ENCODE measurements at regions not wholly inside any gene's neighbourhood (a gene's known extent, or its start where the extent isn't known, plus 50 kb on each side); places are given as distances from the start of the nearest gene placed in this dataset.

DNA sequence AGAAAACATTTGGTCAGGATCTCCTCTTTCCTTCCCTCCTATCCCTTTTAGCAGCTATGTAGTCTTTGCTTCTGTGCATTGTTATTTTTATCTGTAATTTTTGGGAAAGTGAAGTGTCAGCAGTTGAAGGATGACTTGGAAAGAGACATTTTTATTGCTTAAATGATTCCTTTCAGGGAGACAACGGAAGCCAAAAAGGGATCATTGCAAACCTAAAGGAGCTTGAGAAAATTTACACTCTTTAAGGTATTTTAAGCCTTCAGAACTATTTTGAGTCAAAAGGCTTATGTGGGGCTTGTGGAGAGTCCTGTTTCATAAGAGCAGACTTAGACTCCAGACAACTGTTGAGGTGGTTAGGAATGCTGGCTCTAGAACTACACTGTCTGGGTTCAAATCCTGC lies 281.6 kb downstream of the KIF4B start:
- DNase-seq (ENCODE audit: low spot score), result no peak

DNA sequence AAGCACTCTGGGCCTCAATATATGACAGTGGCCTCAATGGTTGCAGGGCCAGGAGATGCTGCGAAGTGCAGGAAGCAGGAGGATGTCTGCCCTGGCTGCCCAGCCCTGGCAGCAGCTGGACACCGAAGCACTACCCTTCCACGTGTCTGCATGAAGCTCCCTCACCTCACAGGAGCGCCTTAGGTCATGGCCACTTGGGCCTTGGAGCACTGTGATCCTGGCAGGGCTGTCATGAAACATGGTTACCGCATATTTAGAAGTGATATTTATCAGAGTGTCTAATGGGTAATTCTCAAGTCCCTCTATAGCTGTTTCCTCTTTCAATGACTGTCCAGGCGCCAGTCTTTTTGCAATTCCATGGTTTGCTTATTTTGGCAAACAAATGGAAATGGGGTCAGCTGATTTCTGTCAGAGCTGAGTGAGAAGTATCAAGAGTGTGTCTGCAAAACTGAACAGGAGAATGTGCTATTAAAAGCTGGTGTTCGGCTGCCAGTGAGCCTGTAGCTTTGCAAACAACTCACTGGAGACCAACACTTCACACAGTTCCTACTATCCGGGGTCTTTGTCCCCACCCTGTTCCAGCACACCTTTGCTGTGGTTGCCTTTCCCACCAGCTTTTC lies 285.9 kb downstream of the KIF4B start:
- DNase-seq (ENCODE audit: low spot score), result no peak

- no peak for DNase-seq (ENCODE audit: low spot score)
Measured at GRCh38 chr5:155303120-155303519, 289.6 kb downstream of the KIF4B start.

GRCh38 chr5:155307229-155307628 lies 293.7 kb downstream of the KIF4B start:
- DNase-seq (ENCODE audit: low spot score), result no peak

GRCh38 chr5:155308289-155308688 lies 294.7 kb downstream of the KIF4B start:
- no peak for DNase-seq (ENCODE audit: low spot score)

DNA sequence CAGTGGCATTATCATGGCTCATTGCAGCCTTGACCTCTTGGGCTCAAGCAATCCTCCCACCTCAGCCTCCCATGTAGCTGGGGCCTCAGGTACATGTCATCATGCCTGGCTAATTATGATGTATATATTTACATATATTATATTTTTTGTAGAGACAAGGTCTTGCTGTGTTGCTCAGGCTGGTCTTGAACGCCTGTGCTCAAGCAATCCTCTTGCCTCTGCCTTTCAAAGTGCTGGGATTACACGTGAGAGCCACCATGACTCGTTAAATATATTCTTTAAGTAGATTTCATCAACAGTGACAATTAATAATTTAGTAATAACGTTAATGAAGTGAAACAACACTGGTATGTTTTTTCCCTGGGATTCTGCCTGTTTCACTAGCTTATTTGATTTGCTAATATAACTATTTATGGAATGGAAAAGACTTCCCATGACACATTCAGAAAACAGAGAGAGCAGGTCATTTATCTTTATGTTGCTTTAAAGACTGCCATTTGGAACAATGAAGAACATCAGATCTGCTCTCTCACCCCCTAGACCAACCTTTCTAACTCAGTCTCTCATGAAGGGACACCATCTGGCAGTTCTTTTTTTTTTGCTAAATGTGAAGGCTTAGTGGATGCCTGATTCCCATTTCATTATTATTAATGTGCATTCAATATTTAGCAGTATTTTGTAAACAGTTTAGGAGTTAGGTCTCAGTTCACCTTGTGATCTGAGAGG lies 295.6 kb downstream of the KIF4B start:
- no peak for DNase-seq (ENCODE audit: low spot score)

DNA sequence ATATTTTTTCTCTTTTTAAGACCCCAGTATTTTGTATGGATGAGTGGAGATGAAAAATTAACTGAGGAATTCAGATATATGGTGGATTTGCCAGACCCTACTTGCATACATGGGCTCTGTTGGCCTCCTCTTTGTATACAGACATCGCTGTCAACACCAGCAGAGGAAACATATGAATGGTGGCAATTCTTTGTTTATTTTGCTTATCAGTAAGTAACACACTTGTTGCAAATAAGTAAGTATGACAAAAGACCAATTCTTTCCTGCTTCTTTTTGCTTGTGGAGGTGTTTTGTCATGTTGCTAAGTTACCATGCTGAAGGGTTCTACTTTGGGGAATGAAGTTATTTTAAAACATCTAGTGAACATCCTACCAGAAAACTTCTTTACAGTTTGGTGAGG lies 298.2 kb downstream of the KIF4B start:
- no peak for DNase-seq (ENCODE audit: low spot score)

DNA sequence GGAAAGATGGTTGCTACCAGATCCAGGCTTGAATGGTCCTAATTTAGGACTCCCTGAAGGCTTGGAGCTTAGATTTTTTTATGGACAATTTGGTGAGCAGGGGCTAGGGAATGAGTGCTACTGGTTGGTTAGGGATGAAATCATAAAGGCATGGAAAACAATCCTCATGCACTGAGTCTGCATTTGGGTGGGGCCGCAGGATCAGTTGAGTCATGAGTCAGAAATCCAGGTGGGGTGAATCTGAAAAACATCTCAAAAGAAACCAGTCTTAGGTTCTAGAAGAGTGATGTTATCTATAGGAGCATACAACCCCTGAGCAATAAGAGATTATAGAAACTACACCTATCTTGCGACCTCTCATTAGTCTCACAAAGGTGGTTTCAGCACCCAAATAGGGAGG lies 300.0 kb downstream of the KIF4B start:
- DNase-seq (ENCODE audit: low spot score), result no peak

DNA sequence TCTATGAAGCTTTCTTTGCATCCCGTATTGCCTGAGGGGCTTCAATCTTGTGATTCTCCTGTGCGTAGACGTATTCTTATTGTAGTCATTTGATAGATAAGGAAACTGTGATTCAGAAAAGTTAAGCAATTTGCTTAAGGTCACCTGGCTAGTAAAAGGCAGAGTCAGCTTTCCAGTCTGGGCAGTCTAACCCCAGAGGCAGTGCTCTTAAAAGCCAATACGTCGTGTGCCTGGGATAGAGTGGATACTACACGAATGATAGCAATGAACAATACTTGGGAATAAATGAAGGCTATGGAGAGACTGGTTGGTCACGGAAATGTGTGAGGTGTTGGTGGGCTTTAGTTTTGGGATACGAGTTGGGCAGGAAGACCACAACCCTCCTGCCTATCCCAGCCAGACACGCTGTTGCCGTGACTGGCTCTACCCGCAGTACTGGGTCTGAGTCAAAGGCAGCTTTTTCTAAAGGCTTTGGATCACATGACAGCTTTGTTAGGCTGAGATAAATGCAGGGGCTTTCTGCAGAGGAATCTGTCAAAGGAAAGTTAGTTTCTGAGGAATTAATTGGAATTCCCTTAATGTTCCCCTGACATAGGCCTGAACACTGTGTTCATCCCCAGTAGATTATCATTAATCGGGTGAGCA lies 302.6 kb downstream of the KIF4B start:
- DNase-seq (ENCODE audit: low spot score), result no peak

DNA sequence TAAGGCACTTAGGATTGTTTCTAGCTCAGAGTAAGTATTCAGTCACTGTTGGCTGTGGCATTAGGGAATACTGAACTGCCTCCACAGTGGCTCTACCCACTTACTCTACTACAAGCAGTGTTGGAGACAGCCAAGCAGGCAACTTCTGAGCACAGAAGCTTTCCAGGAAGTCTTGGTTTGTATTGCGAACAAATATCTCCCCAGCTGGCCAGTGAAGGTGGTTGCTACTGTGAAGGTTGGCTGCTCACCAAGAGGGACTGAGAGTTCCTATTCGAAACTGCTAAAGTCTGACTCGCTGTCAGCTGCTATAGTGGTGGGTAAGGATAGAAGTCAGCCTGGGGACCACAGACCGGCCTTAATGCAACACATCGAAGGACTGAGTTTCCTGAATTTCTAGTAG lies 319.1 kb downstream of the KIF4B start:
- DNase-seq (ENCODE audit: low spot score), result no peak

- no peak for DNase-seq (ENCODE audit: low spot score)
Measured at GRCh38 chr5:155342956-155343355, 329.4 kb downstream of the KIF4B start.

DNA sequence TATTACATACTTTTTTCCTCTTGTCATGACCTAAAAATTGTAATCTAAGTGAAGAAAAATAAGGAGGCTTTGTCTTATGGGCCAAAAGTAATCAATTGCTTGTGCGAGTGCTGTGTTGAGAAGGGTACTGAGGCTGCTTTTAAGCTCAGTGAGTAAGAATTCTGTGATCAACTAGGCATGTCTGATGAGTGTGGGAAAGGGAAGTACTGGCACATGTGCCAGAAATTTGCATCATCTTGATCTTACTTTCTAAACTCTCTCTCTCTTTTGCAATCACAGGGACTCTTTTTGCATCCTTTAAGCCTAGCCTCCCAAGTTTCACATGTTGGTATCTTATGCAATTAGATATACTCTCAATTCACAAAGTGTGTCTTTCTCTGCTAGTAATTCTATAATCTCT lies 329.9 kb downstream of the KIF4B start:
- no peak for DNase-seq (ENCODE audit: low spot score)

DNA sequence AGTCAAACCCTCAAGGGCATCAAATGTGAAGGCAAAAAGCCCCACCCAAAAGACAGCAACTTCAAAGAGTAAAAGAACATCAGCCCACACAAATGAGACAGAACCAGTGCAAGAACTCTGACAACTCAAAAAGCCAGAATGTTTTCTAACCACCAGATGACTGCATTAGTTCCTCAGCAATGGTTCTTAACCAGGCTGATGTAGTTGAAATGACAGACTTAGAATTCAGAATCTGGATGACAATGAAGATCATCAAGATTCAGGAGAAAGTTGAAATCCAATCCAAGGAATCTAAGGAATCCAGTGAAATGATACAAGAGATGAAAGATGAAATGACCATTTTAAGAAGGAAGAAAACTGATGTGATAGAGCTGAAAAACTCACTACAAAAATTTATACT lies 339.7 kb downstream of the KIF4B start:
- no peak for DNase-seq (ENCODE audit: low spot score)

- no peak for DNase-seq (ENCODE audit: low spot score)
Measured at GRCh38 chr5:155366096-155366495, 352.5 kb downstream of the KIF4B start.

DNA sequence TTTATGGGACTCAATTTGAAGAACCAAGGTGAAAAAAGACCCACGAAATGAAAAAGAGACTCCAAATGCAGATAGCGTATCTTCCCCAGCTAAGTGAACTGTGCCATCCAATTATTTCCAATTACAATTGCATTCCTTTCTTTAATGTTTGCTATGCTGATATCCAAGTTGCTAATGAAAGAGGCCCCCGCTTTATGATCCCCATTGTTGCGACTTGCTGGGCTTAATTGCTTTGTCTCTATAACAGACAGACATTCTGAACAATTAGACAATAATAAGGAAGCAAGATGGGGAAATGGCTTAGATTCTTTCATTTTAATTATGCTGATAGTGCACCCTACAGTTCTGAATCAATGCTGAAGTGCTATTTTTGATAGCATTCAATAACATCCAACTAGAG lies 354.3 kb downstream of the KIF4B start:
- no peak for DNase-seq (ENCODE audit: low spot score)

DNA sequence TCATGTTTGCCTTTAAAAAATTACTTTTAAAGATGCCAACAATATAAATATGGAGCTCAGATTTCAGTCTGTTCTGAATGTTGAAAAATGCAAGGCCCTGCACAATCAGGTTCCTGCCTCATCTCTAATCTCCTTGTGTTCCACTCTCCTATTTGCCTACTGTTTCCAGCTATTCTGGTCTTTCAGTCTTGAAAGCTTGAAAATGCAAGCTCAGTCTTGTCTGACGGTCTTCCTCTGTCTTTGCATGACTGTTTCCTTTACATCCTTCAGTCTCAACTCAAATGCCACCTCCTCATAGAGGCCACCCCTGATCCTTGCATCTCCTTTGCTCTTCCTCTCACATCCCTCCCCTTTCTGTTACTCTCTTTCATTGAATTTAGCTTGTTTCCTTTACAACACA lies 354.9 kb downstream of the KIF4B start:
- no peak for DNase-seq (ENCODE audit: low spot score)

DNA sequence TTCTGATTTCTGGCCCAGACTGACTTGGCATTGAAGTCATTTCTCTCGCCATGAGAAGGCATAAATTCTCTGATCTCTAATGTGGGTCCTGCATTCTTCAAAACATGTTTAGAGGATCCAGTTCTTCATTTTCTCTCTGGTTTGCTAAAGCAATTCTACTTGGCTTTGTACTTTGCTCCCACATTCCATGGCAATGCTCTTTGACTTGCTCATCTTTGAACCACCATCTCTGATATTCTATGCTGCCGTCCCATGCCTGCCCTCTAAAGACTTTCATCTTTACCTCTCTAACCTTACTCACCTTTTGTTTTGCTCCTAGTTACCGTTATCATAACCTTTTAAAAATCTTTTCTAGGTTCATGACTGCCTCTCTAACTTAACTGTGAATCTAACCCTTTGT lies 366.9 kb downstream of the KIF4B start:
- DNase-seq (ENCODE audit: low spot score), result no peak

- no peak for DNase-seq (ENCODE audit: low spot score)
Measured at GRCh38 chr5:155381654-155382053, 368.1 kb downstream of the KIF4B start.

GRCh38 chr5:155389498-155389897 lies 375.9 kb downstream of the KIF4B start:
- no peak for DNase-seq (ENCODE audit: low spot score)

DNA sequence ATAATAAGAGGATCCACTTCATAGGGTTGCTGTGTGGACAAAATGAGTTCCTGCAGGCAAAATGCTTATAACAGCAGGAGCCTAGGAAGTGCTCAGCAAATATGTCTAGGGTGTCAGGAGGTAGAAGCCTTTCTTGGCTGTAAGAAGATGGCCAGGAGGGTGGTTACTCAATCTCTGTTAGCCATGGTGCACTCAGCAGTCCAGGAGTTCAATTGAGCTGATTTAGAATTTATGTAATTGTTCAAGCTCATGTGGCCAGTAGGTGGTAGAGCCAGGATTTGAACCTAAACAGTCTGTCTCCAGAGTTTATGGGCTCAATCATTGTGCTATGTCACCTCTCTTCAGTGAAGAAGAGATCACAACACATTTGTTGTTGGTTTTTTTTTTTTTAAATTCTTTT lies 381.2 kb downstream of the KIF4B start:
- no peak for DNase-seq (ENCODE audit: low spot score)

- DNase-seq (ENCODE audit: low spot score), result no peak
Measured at GRCh38 chr5:155402927-155403640, 389.5 kb downstream of the KIF4B start.

DNA sequence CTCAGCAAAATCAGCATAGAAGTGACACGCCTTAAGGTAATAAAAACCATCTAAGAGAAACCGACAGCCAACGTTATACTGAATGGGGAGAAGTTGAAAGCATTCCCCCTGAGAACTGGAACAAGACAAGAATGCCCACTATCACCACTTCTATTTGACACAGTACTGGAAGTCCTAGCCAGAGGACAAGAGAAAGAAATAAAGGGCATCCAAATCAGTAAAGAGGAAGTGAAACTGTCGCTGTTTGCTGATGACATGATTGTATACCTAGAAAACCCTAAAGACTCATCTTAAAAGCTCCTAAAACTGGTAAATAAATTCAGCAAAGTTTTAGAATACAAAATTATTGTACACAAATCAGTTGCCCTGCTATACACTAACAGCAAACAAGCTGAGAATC lies 393.3 kb downstream of the KIF4B start:
- DNase-seq (ENCODE audit: low spot score), result no peak

DNA sequence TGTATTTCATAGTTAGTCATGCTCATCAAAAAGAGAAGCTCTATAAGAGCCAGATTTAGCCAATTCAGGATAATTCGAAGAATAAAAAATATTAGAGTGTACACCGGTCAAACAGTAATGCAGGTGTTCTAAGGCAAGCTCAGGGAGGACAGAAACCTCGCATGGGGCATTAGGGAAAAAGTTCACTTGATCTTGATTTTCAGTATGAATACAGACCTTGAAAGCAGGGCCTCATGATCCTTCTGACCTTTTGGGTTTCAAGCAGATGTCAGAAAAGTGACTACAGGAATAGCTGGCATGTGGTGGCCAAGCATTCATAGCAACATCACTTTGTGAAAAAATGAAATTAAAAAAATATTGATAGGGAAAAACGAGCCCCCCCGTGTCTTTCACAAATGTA lies 394.9 kb downstream of the KIF4B start:
- DNase-seq (ENCODE audit: low spot score), result no peak
